NCI-H2029 treated with DMSO at 0.1 percent for 48 hours (cell line): ENCODE measurements at regions not wholly inside any gene's neighbourhood (a gene's known extent, or its start where the extent isn't known, plus 50 kb on each side); places are given as distances from the start of the nearest gene placed in this dataset.
"Not testable (repeated sequence)": the region's sequence is repeated elsewhere in the genome, so short reads cannot be mapped to it uniquely, and the experiment has no call there.

ENCODE experiments used
- DNase-seq: peaks from one replicate; lab custom pipeline; 2025; lab: John Stamatoyannopoulos, UW

DNA sequence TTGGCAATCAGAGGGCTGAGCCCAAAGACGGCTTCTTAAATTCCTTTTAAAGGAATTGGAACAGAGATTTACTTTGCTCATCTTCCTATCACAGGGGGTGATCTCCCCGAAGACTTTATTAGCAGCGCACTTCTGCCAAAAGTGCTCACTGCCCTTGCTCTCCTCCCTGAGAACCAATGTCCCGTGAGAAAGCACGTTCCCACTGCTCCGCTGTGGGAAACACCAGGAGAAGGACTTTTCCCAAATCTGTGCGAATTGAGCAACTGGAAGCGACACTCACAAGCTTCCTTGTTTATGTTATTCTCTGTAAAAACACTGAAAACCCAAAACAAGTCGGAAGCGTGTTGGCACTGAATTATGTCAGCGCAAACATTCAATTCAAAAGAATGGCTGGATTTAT is 670.8 kb upstream of the NR2F2 start:
- DNase-seq = no peak

DNA sequence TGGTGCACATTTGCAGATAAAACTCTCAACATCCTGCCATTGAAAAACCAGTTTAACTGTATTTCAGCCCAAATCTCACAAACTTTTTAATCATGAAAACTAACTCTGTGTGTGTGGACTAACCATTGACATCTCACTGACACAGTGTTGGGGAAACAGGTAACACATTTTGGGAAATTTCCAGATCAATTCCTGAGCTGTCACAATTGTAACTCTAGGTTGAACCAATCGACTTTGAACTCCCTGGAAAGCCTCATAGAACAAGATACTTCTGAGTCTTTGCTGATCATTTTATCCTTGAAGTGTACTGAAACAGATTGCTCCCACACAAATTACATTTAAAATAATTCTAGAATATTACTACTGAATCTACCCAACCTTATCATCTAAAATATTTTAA is 667.9 kb upstream of the NR2F2 start:
- no peak for DNase-seq

- DNase-seq = no peak
These were observed 667.1 kb upstream of the NR2F2 start for GRCh38 chr15:95663156-95664100.

- no peak for DNase-seq
These were observed 666.0 kb upstream of the NR2F2 start for GRCh38 chr15:95664450-95664849.

DNA sequence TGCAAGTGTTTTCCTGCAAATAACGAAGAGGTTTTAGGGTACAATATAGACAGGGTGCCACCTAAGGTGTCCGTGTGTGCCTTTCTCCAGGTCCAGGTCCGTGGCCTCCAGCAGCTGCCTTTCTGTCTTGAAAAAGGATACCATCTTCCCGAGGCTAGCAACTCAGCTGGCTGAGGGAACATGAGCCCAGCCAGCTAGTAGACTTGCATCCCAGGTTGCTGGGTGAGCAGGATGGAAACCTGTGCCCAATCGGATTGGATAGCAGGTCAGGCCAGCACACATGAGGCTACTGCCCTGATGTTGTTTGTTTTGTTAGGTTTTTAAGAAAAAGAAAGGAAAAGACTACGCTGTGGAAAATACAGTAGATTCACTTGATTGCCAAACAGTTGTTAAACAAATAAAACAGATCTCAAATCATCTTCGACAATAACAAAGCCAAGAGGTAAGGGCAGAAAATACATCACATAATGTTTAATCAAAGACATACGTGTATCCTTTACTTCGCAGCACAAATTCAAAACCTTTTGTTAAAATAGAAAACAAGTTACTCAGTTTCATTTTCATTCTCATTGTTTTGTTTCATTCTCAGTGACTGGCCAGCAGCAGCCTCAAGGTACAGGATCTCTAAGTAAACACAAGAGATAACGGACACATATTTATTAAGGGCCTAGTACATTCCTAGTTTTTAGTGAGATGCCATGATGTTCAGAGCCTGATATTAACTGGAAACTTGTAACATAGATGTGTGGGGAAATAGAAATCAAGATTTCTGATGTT is 661.2 kb upstream of the NR2F2 start:
- no peak for DNase-seq

DNA sequence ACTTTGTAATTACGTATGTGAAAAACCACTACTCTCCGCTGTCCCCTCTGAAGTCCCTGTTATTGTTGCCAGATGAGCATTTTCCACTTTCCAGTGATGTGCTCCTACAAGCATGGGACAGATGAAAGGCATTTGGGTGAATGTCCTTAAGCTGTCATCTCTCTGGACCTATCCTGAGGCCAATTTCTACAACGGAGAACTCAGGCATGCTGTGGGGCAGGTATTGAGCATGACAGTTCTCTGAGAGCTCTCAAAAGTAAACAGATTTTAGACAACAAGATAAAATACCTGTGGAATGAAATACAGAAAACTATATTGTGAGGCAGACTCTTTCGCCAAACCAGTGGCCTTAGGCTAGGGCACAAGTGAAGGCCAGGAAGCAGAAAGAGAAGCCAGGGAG is 656.5 kb upstream of the NR2F2 start:
- no peak for DNase-seq

- no peak for DNase-seq
These were observed 654.0 kb upstream of the NR2F2 start for GRCh38 chr15:95676500-95676899.

DNA sequence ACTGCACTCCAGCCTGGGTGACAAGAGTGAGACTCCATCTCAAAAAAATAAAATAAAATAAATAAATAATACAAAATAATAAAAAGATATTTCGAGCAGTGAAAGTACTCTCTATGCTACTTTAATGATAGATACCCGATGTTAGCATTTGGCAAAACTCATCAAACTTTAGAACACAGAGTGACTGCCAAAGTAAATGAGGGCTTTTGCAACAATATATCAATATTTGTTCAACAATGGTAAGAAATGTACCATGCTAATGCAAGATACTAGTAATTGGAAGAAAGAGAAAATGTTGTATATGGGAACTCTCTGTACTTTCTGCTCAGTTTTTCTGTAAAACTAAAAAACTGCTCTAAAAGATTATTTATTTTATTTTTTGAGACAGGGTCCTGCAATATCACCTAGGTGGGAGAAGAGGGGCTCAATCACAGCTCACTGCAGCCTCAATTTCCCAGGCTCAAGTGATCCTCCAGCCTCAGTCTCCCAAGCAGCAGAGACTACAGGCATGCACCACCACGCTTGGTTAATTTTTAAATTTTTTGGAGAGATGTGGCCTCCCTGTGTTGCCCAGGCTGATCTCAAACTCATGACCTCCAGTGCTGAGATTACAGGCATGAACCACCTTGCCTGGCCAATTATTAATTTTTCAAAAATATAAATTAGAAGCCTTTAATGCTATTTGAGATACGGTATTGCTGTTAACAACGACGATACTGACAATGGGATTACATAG is 650.5 kb upstream of the NR2F2 start:
- DNase-seq = no peak

DNA sequence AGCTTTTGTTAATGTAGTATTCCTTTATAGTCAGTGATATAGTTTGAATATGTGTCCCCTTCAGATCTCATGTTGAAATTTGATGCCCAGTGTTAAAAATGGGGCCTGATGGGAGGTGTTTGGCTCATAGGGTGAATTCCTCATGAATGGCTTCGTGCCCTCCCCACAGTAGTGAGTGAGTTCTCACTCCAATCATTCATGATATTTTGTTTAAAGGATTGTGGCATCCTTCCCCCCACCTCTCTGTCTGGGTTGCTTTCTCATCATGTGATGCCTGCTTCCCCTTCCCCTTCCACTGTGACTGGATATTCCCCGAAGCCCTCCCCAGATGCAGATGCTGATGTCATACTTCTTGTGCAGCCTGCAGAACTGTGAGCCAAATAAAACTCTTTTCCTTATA is 649.8 kb upstream of the NR2F2 start:
- no peak for DNase-seq

DNA sequence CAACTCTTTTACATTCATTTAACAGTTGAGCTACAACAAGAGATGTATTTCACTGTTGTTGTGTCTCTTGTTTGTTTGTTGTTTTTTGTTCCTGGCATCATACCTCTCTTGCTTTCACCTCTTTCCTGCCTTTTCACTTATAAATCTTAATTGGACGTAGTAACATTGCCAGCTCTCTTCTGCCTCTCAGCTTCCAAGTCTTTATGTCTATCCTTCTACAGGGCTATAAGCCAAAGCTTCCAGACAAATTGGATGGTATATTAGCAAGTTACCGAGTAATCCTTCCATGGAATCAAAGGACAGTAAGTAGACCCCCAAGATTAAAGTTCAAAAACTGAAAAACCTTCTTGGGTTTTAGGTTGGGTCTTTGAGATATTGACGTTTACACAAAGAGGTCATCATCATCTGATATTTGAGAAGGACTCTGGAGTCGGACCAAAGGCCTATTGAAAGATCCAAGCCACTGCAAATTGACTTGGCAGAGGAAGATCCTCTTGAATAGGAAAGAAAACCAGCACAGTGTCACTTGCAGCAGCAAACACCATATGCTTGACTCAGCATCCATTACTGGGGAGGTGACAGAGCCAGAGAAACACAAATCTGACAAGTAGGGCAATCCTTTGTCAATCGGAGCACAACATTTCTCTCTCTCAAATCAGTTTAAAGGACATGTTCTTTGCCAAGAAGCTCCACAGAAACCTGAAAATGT is 648.5 kb upstream of the NR2F2 start:
- no peak for DNase-seq

- DNase-seq = no peak
These were observed 646.4 kb upstream of the NR2F2 start for GRCh38 chr15:95684126-95684525.

GRCh38 chr15:95684693-95685115 is 645.8 kb upstream of the NR2F2 start:
- no peak for DNase-seq

DNA sequence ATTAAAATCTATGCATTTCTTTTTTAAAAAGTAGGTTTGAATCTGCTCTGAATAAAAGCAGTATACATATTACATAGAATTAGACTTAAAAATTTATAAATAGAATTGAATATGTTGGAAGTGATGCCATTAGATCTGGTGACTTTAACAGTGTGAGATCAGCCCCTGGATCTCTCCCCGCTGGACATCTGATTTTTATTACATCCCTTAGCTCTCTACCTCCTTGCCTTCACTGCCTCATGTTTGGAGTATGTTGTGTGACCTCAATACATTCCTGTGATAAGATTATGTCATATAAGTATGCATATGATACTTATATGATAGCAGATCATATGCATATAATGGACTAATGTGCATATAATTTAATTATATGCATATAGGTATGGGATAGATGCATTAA is 643.4 kb upstream of the NR2F2 start:
- DNase-seq = no peak

GRCh38 chr15:95687686-95688085 is 642.8 kb upstream of the NR2F2 start:
- no peak for DNase-seq

GRCh38 chr15:95690631-95691340 is 639.7 kb upstream of the NR2F2 start:
- DNase-seq = no peak

GRCh38 chr15:95693917-95694316 is 636.6 kb upstream of the NR2F2 start:
- no peak for DNase-seq

DNA sequence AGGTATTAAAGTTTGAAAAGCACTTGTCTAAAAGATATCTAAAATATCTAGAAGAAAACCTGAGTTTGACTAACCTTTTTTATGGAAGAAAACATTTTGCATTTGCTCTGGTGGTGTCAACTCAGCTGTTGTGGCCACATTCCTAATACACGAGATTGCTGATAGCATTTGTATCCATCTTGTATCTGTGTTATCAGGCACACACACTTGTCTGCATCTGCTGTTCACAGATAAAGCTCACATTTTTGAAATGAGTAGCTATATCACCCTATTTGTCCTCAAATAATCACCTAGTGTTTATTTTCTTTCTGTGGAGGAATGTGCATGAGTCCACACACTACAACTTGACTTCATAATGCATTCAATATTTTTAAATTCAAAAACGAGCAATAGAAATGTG is 632.3 kb upstream of the NR2F2 start:
- DNase-seq = no peak

GRCh38 chr15:95698951-95699350 is 631.5 kb upstream of the NR2F2 start:
- DNase-seq = no peak

- DNase-seq = no peak
These were observed 630.9 kb upstream of the NR2F2 start for GRCh38 chr15:95699578-95699977.

GRCh38 chr15:95700692-95701091 is 629.8 kb upstream of the NR2F2 start:
- not testable (repeated sequence) for DNase-seq

DNA sequence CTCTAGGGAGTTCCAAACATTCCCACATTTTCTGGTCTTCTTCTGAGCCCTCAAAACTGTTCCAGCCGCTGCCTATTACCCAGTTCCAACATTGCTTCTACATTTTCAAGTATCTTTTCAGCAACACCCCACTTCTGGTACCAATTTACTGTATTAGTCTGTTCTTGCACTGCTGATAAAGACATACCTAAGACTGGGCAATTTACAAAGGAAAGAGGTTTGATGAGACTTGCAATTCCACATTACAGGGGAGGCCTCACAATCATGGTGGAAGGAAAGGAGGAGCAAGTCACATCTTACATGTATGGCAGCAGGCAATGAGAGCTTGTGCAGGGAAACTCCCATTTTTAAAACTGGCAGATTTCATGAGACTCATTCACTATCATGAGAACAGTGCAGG is 629.1 kb upstream of the NR2F2 start:
- DNase-seq = no peak
